ENCODE measurements at regions not wholly inside any gene's neighbourhood (a gene's known extent, or its start where the extent isn't known, plus 50 kb on each side); places are given as distances from the start of the nearest gene placed in this dataset.

GRCh38 chr4:130851107-130851506, 1755.2 kb downstream of the C4orf33 start:
- POLR2A ChIA-PET (ENCODE audit: low non-redundant PET) = no interaction called here

GRCh38 chr4:130851932-130852331, 1756.0 kb downstream of the C4orf33 start:
- Histone ChIP-seq H3K9me3 (ENCODE audit: low read depth, low read length, poor library complexity, severe bottlenecking) (no peaks in the 10 kb centered on the region), H3K36me3 (ENCODE audit: insufficient read depth, low read length, poor library complexity, severe bottlenecking) (no peaks in the 10 kb centered on the region), H3K27me3 (replicated peaks; ENCODE audit: insufficient read depth, low read depth, low read length, poor library complexity) (no peaks in the 10 kb centered on the region), H3K27ac (ENCODE audit: low read depth, low read length, poor library complexity, severe bottlenecking) (no peak overlapping the region), H3K4me1 (ENCODE audit: insufficient read depth, low read length, poor library complexity, severe bottlenecking) (peaks cover 18% of the 10 kb centered on the region), H3K4me3 (ENCODE audit: low read depth, low read length, poor library complexity, severe bottlenecking) (no peak overlapping the region)
- ChIA-PET POLR2A (ENCODE audit: low non-redundant PET) (no interaction called here), CTCF (no interaction called here)
- TF ChIP-seq CTCF (conservative IDR thresholded peaks at IDR 0.05; ENCODE audit: low read depth, low read length) = no peak
- no peak for TF ChIP-seq EZH2 (IDR thresholded peaks at IDR 0.05; ENCODE audit: borderline replicate concordance, low read depth, low read length, poor library complexity, severe bottlenecking)
- BruUV-seq (replicated peaks) = no TSS peak
- DNase-seq (ENCODE audit: low spot score) = no peak
- intact Hi-C loops (cut with micrococcal nuclease; ENCODE audit: unreplicated experiment) = no loop called here

More at GRCh38 chr4:130851107-130851506, 1755.2 kb downstream of the C4orf33 start:
- CTCF ChIA-PET = no interaction called here
- no peak for DNase-seq (ENCODE audit: low spot score)
- Histone ChIP-seq H3K4me3 (ENCODE audit: low read depth, low read length, poor library complexity, severe bottlenecking) (no peak overlapping the region), H3K9me3 (ENCODE audit: low read depth, low read length, poor library complexity, severe bottlenecking) (no peaks in the 10 kb centered on the region), H3K4me1 (ENCODE audit: insufficient read depth, low read length, poor library complexity, severe bottlenecking) (peaks cover 18% of the 10 kb centered on the region), H3K27ac (ENCODE audit: low read depth, low read length, poor library complexity, severe bottlenecking) (no peak overlapping the region), H3K36me3 (ENCODE audit: insufficient read depth, low read length, poor library complexity, severe bottlenecking) (no peaks in the 10 kb centered on the region), H3K27me3 (replicated peaks; ENCODE audit: insufficient read depth, low read depth, low read length, poor library complexity) (no peaks in the 10 kb centered on the region)
- no TSS peak for BruUV-seq (replicated peaks)
- intact Hi-C loops (cut with micrococcal nuclease; ENCODE audit: unreplicated experiment) = no loop called here
- TF ChIP-seq CTCF (conservative IDR thresholded peaks at IDR 0.05; ENCODE audit: low read depth, low read length) (no peak), EZH2 (IDR thresholded peaks at IDR 0.05; ENCODE audit: borderline replicate concordance, low read depth, low read length, poor library complexity, severe bottlenecking) (no peak)

- peaks cover 4% of the 10 kb centered on the region for H3K4me1 ChIP-seq (ENCODE audit: insufficient read depth, low read length, poor library complexity, severe bottlenecking)
- no peak for DNase-seq (ENCODE audit: low spot score)
- H3K36me3 ChIP-seq (ENCODE audit: insufficient read depth, low read length, poor library complexity, severe bottlenecking) = no peaks in the 10 kb centered on the region
- no peak overlapping the region for H3K27ac ChIP-seq (ENCODE audit: low read depth, low read length, poor library complexity, severe bottlenecking)
- H3K9me3 ChIP-seq (ENCODE audit: low read depth, low read length, poor library complexity, severe bottlenecking) = no peaks in the 10 kb centered on the region
- no peak overlapping the region for H3K4me3 ChIP-seq (ENCODE audit: low read depth, low read length, poor library complexity, severe bottlenecking)
- TF ChIP-seq CTCF (conservative IDR thresholded peaks at IDR 0.05; ENCODE audit: low read depth, low read length) (no peak), EZH2 (IDR thresholded peaks at IDR 0.05; ENCODE audit: borderline replicate concordance, low read depth, low read length, poor library complexity, severe bottlenecking) (no peak)
- intact Hi-C loops (cut with micrococcal nuclease; ENCODE audit: unreplicated experiment) = no loop called here
- ChIA-PET POLR2A (ENCODE audit: low non-redundant PET) (no interaction called here), CTCF (no interaction called here)
- BruUV-seq (replicated peaks) = no TSS peak
- H3K27me3 ChIP-seq (replicated peaks; ENCODE audit: insufficient read depth, low read depth, low read length, poor library complexity) = no peaks in the 10 kb centered on the region
Observed at GRCh38 chr4:130855533-130855932, 1759.6 kb downstream of the C4orf33 start.

Measured in A673 (cell line).